Epithelial cell of esophagus (primary cell): ENCODE measurements at regions not wholly inside any gene's neighbourhood (a gene's known extent, or its start where the extent isn't known, plus 50 kb on each side); places are given as distances from the start of the nearest gene placed in this dataset.

Source experiments
- DNase-seq: peaks from one replicate; pipeline ENCODE4 v3.0.0; 2010; ENCODE audit warnings: low read depth
- H3K4me3 ChIP-seq: 2 replicates; pipeline ENCODE4 v1.5.1; 2011; ENCODE audit warnings: mild to moderate bottlenecking, low read length, control low read depth
- CTCF ChIP-seq: IDR thresholded peaks from 2 replicates; pipeline ENCODE4 v1.5.1; 2011; ENCODE audit warnings: low read depth, mild to moderate bottlenecking, low read length, control low read depth, inconsistent platforms; ENCODE audit not compliant: insufficient read depth; ENCODE audit errors: missing control alignments

- TF ChIP-seq CTCF: no peak
- no peak for DNase-seq
- no peak overlapping the region for H3K4me3 ChIP-seq
Measured at GRCh38 chr4:63348735-63349673, 1060.2 kb downstream of the TECRL start.

GRCh38 chr4:63325140-63325539, 1084.1 kb downstream of the TECRL start:
- no peak for TF ChIP-seq CTCF
- H3K4me3 ChIP-seq: no peak overlapping the region
- peak; percentile 10 for DNase-seq

DNA sequence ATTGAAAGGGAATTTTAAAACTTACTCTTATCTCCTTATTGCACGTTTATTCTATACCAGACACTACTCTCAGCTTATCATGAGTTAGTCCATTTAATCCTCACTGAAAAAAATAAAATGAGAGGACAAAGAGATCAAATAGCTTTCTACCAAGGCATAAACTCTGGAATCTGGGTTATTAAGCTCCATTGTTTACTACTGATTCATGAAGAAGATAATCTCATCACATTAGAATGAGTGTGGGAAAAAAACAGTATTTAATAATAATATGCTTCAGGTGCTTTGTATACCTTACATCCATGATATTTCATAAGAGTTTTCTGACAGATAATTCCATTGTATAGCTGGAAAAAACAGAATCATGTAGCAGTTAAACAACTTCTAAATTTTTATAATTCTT, 1092.6 kb downstream of the TECRL start:
- no peak for TF ChIP-seq CTCF
- DNase-seq: peak; percentile 27
- H3K4me3 ChIP-seq: no peak overlapping the region

GRCh38 chr4:63315651-63316050, 1093.6 kb downstream of the TECRL start:
- DNase-seq: peak; percentile 71
- H3K4me3 ChIP-seq: no peak overlapping the region
- TF ChIP-seq CTCF: no peak

DNA sequence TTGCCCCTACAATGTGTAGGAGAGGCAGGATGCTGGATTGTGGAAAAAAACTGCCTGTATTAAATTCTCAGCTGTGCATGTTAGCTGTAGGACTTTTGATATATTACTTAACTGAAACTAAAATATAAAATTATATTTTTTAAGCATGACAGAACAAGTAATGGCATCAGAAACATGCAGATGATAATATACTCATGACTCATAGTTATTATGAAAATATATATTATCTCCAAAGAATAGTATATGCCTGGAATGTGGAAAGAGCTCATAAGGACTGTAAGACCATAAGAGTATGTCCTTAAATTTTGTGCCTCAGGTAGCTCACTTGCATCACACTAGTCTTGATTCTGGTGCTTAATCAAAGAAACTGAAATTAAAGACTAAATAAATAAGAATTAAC, 1100.6 kb downstream of the TECRL start:
- DNase-seq: peak; percentile 31
- H3K4me3 ChIP-seq: no peak overlapping the region
- TF ChIP-seq CTCF: no peak

GRCh38 chr4:63302792-63303191, 1106.5 kb downstream of the TECRL start:
- H3K4me3 ChIP-seq: no peak overlapping the region
- TF ChIP-seq CTCF: no peak
- DNase-seq: no peak

GRCh38 chr4:63302078-63302477, 1107.2 kb downstream of the TECRL start:
- H3K4me3 ChIP-seq: no peak overlapping the region
- no peak for DNase-seq
- no peak for TF ChIP-seq CTCF
